NCI-H82 (cell line): ENCODE measurements at regions not wholly inside any gene's neighbourhood (a gene's known extent, or its start where the extent isn't known, plus 50 kb on each side); places are given as distances from the start of the nearest gene placed in this dataset.
"Not testable (repeated sequence)": the region's sequence is repeated elsewhere in the genome, so short reads cannot be mapped to it uniquely, and the experiment has no call there.

Source experiments
- DNase-seq: peaks from one replicate; lab custom pipeline; 2025; lab: John Stamatoyannopoulos, UW

DNA sequence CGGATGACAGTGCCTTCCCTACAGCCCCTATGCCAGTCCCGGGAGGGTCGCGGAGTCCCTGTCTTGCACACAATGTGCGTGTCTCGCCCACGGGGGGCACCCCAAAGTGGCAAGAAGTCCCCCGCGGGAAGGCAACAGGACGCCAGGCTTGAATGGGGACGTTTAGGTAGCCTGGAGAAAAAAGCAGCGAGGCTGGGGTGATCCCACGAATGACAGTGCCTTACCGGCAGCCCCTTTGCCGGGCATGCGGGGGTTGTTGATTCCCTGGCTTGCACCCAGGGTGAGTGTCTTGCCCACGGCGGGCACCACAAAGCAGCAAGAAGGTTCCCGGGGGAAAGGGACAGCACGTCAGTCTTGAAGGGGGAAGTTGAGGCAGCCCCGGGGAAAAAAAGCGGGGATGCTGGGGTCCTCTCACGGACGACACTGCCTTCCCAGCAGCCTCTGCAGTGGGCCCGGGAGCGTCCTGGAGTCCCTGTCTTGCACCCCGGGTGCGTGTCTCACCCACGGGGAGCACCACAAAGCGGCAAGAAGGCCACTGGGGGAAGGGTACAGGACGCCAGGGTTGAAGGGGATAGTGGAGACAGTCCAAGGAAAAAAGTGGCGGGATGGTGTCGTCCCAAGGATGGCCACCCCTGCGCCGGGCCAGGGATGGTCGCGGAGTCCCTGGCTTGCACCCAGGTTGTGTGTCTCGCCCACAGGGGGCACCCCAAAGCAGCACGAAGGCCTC is 156.8 kb upstream of the ALG10B start:
- DNase-seq, result no peak

DNA sequence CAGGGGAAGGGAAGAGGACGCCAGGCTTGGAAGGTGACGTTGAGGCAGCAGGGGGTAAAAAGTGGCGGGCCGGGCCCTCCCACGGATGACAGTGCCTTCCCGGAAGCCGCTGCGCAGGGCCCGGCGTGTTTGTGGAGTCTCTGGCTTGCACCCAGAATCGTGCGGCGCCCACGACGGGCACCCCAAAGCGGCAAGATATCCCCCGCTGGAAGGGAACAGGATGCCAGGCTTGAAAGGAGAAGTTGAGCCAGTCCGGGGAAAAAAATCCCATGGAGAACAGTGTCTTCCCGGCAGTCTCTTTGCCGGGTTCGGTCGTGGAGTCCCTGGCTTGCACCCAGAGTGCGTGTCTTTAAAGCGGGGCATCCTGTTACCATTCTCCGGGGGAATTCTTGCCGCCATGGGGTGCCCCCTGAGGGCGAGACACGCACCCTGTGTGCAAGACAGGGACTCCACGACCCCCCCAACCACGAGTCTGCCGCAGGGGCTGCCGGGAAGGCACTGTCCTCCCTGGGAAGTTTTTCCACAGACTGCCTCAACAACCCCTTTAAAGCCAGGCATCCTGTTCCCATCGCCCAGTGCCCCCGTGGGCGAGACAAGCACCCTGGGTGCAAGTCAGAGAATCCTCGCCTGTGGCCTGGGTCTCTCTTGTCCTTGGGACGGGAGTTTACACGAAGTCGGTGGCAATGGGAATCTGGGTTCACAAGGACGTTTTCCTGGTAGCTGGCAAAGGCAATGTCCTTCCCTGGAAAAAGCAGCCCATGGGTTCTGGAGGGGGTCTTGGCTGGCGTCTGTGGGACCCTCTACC is 156.1 kb upstream of the ALG10B start:
- no peak for DNase-seq

DNA sequence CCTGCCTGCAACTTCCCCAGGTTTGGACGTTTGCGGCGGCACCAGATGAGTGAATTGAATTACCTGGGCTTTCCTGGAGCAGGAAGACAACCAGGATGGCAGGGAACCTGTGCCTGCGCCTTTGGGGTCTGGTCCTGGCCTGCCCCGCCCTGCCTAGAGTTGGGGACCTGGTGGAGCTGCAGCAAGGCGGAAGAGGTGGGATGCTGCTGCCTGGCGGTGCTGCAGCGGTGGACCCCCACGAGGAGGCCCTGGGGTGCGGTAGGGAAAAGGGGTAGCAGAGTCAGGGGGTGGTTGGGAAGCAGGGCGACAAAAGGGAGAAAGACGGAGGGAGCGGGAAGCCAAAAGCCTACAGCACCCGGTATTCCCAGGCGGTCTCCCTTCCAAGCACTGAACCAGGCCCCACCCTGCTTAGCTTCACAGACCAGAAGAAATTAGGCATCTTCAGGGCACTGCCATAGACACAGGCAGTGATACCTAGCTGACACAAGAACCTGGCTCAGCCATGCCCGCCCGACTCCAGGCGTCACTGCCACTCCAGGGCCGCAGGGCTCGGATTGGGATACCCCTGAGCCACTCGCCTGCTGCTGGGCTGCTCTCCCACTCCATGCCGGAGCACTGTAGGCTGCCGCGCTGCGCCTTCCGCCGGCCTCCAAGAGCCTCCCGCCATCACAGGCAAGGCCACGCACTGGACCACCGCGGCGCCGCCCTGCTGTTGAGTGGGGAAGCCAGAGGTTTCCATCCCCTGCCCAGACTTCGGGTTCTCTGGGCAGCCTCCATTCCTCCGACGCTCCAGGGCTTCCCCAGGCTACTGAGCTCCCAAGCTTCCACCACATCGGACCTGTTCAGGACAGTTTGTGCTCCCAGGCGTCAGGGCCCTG is 155.2 kb upstream of the ALG10B start:
- no peak for DNase-seq

DNA sequence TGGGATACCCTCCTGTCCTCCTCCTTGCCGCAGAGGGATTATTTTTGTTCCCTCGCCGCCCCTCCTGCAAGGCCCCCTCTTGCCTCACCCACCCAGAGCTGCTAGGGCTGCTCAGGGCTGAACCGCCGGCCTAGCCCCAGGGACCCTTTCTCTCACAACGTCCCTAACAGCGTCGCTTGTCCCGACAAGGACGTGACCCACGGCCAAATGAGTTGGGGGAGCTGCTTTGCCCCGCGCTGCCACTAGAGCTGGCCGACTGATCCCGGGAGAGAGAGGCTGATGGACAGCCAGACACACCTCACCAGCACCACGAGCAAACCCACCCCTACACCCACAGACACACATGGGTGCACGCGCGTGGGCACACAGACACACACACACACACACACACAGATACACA is 154.6 kb upstream of the ALG10B start:
- DNase-seq, result no peak

DNA sequence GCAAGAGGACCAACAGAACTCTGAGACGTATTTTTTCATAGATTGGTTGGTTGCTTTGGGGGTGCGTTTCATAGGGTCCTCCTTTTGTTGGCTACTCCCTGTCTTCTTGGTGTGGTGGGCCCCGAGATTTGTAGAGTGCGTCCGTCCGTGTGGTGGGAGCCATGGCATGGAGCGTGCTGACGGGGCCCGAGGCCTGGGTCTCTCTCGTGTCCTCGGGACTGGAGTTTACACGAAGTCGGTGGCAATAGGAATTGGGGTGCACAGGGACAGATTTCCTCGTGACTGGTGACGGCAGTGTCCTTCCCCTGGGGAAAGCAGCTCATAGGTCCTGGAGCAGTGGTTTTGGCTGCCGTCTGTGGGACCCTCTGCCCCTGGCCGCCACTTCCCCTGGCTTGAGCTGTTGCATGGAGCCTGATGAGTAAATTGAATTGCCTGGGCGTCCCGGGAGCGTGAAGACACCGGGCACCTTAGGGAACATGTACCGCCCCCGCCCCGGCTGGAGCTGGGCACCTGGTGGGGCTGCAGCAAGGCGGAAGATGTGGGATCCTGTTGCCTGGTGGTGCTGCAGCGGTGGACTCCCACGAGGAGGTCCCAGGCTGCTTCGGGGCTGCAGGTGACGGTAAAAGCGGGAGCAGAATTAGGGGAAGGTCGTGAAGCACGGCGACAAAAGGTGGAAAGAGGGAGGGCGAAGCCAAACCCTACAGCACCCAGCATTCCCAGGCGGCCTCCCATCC is 153.7 kb upstream of the ALG10B start:
- no peak for DNase-seq

- no peak for DNase-seq
Observed at GRCh38 chr12:38163442-38163801, 153.2 kb upstream of the ALG10B start.

DNA sequence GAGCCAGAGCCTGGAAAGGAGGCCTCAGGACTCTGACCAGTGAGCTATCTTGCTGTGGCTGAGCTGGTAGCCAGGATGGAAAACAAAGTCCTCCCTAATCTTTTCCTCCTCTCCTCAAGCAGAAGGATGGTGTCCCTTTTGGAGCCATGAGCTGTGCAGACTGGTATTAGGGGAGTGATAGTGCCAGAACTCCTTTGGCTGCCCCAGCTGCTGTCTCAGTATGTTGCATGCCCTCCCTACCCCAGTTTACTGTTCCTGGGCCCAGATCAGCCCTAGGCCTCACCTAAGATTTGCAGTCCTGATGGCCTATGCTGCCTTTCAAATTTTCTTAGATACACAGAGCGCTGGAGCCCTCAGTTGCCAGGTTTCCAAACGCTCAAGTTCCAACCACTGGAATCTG is 150.3 kb upstream of the ALG10B start:
- no peak for DNase-seq

DNA sequence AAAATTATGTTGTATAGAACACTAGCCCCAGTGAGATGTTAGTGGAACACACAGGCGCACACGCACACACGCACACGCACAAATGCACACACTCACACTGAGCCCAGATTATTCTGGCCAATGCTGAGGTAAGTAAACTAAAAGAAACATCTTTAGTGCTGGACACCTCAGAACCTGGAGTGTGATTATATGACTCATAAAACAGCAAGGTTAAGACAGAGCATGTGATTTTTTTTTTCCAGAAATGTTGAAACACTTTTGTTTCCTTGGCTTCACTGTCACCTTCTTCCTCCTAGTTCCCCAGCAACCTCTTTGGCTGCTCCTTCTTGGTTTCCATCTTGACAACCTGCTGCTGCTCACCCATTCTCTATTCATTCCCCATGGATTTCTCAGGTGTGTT is 141.0 kb upstream of the ALG10B start:
- DNase-seq, result no peak

GRCh38 chr12:38183617-38184016 is 133.0 kb upstream of the ALG10B start:
- not testable (repeated sequence) for DNase-seq

GRCh38 chr12:38197286-38197685 is 119.3 kb upstream of the ALG10B start:
- DNase-seq, result not testable (repeated sequence)

- DNase-seq, result no peak
Observed at GRCh38 chr12:38201461-38202276, 114.9 kb upstream of the ALG10B start.

- no peak for DNase-seq
Observed at GRCh38 chr12:38204831-38205230, 111.7 kb upstream of the ALG10B start.

GRCh38 chr12:38222011-38222410 is 94.6 kb upstream of the ALG10B start:
- peak; percentile 4 for DNase-seq

GRCh38 chr12:38238328-38238727 is 78.2 kb upstream of the ALG10B start:
- DNase-seq, result not testable (repeated sequence)

DNA sequence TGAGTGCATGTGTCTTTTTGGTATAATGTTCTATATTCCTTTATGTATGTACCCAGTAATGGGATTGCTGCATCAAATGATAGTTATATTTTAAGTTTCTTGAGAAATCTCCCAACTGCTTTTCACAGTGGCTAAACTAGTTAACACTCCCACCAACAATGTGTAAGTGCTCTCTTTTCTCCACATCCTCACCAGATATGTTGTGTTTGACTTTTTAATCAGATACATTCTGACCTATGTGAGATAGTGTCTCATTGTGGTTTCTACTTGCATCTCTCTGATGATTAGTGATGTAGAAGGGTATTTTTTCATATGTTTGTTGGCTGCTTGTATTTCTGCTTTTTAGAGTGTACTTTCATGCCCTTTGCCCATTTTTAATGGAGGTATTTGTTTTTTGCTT is 62.8 kb upstream of the ALG10B start:
- DNase-seq, result no peak

GRCh38 chr12:38258411-38258810 is 58.2 kb upstream of the ALG10B start:
- DNase-seq, result peak; percentile 93
